ENCODE measurements at regions not wholly inside any gene's neighbourhood (a gene's known extent, or its start where the extent isn't known, plus 50 kb on each side); places are given as distances from the start of the nearest gene placed in this dataset.

DNA sequence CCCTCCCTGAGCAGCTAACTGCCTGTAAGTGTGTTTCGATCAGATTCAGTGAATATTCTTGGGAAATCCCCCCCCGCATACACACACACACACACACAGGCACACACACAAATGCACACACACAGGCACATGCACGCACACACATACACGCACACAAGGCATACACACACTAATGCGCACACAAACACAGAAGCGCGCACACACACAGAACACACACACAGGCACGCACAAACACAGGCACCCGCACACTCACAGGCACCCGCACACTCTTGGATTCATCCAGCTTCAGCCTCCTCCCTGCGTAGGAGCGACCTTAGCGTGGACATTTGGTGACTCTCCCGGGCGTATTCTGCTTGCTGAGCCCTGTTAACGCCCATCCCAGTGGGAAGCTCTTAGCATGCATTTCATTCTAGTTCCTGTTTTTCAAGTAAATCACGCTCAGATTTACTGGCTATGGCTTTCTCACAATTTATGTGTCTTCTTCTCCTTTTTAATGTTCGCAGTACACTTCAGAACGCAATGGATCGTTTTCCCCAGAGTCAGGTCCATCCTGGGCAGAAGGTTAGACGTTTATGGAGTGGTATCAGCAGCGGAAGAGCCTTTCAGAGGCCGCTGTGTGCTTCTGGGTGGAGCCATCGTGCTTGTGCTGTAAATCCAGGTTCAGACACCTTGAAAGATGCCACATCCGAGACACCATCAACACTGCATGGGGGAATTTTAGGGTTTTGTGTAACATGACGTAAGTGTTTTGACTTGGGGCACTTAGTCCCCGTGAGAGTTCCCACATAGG is 656.6 kb downstream of the GALR1 start:
- DNase-seq (ENCODE audit: low read depth) = no peak

DNA sequence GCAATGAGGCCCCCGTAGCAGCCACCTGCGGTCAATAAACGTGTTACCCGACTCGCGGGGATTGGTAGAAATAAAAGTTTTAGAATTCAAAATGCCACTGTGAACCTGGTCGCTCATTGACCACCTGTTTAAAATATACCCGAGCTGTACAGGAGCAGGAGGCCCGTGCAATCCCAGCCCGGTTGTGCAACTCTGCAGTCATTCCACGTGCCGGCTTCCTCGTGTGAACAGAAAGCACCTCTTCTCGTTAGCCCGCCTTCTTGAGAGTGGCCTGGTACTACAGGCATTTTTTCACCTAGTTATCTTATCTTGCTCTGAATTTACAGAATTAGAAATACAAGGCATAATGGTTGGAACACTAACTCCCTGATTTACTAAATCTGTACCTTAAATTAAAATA is 660.7 kb downstream of the GALR1 start:
- DNase-seq (ENCODE audit: low read depth) = no peak

DNA sequence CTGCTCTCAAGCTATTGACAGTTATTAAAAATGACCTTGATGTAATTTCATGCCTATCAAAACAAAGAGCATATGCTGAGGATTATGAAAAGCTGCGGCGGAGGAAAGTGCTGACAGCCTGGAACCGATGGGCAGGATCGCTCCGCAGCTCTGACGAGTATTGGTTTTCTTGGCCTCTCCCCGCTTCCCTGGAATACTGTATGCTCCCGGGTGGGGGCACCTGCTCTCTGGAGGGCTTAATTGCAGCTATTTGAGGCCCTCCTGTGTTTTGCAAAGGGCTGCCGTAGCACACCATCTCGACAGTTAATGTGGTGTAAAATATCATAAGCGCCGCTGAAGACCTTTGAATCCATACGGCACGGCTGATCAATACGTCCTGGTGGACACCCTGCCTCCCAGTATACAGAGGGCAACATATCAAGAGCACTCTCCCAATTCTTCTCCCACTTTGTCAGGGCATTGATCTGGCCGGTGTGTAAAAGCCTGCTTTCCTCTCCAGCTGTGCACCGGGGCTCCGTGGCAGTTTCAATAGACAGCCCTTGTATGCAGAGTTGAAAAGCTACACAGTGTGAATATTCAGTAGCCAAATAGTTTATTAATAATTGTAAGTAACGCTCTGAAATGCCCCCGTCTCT is 662.4 kb downstream of the GALR1 start:
- no peak for DNase-seq (ENCODE audit: low read depth)

DNA sequence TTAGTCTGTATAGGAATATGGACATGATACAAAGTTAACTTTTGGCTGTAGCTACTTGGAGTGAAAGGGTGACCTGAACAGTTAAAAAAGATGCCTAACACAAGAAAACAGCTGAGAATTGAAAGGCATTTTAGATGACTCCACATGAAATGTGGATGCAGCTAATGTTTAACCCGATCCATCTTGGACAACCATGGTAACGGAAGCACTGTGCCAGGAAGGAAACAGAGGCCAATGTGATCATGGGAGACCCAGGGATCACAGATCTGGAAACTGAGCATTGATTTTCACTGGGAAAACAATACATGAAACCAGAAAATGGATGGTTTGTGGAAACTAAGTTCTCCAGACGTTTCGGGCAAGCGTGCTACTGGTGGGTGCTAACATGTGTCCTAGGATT is 669.1 kb downstream of the GALR1 start:
- no peak for DNase-seq (ENCODE audit: low read depth)

DNA sequence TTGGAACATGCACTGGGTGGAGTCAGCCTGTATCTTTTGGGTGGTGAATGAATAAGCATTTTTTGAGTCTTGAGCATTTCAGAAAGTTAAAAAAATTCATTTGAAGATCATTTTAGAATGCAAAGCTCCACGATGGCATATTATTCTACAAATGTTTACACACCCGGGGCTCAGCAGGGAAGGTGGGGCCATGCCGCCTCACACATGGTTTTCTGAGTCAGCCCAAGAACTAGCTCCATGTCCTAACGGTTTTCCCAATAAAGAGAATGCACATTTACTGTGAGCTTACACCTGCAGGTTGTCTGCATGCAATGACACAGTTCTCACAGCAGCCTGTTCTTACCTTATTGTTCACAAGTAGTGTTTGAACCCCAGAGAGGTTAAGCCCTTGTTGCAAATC is 670.3 kb downstream of the GALR1 start:
- no peak for DNase-seq (ENCODE audit: low read depth)

DNA sequence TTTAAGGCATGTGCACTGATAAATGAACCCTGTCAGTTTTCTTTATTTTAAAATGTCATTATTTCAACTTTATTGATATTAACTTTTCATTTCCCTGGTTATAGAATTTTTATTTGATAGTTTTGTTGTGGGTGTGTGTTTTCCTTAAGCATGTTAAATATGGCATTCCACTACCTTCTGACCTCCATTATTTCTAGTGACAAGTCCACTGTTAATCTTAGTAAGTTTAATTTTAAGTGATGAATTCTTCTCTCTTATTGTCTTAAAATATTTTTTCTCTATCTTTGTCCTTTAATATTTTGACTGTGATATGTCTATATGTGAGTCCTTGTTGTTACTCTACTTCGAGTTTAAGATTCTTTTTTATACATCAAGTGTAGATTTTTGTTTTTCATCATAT is 685.7 kb downstream of the GALR1 start:
- DNase-seq (ENCODE audit: low read depth) = no peak

DNA sequence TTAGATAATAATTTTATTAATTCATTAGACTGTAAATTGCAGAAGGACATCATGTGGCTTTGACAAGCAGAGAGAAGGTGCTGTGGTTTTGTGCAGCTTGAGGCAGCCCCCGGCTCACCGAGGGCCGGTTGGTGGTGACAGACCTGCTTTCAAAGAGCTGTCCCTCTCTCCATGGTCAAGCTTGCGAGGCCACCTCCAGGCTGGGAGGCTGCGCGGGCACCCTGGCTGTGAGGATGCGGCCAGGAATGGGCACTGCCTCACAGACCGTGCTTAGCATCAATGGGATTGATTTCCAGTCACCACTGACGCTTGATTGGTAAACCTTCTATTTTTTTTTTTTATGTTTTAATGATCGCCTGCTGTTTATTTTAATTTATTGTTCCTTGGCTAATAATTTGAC is 690.9 kb downstream of the GALR1 start:
- DNase-seq (ENCODE audit: low read depth) = no peak

DNA sequence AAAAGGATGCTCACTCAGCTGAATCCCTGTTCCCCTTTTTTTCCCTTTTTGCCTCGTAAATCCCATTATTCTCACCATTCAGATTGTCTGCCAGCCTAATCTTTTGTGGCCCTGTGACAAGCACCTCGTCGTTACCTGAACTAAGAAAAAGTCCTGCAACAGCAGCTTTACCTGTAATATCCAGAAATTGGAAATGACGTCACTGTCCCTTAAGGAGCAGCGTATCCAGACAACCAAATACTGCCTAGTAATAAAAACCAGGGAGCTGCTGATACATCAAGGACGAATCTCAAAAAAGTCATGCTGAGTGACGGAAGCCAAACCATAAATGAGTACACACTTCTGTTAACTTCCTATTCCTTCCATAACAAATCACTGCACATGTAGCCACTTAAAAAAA is 694.9 kb downstream of the GALR1 start:
- DNase-seq (ENCODE audit: low read depth) = no peak

DNA sequence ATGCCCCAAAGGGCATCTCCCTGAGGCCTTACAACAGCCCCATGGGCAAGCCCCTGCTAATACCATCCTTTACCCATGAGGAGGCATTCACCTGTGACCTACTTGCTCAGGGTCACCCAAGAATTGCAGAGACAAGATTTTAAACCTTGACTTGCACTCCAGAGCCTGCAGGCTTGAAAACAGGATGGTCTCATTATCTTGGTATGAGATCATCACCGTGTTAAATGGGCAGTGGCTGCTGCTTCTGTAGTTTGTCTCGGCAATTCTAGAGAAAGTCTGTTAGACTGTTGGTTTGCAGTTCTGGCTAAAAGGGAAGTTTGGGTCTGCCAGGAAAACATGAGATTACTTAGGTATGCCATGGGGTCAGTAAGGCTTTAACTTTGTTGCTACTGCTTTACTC is 698.9 kb downstream of the GALR1 start:
- no peak for DNase-seq (ENCODE audit: low read depth)

DNA sequence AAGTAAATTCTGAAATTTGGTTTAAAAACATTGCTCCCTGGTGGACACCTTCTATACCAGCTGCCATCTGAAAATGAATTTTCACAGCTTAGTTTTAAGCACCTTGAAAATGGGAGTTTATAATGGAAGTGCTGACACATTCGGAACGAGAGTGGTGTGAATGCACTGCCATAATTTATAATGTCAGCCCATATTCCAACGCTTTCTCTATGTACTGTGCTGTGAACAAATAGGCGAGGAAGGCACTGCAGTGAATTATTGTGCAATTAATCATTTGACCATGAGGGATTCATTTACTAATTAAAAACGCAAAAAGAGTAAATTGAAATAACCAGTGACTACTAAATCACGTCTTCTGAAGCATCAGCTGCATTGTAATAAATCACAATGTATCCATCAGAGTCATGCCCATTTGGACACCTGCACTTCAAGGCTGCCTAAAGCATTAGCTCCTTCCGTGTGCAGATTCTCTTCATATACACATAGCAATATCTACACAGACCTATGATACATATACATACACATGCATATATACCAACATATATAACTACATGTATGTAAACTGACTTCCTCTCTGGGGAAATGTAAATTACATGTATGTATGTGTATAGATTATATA is 699.8 kb downstream of the GALR1 start:
- no peak for DNase-seq (ENCODE audit: low read depth)

DNA sequence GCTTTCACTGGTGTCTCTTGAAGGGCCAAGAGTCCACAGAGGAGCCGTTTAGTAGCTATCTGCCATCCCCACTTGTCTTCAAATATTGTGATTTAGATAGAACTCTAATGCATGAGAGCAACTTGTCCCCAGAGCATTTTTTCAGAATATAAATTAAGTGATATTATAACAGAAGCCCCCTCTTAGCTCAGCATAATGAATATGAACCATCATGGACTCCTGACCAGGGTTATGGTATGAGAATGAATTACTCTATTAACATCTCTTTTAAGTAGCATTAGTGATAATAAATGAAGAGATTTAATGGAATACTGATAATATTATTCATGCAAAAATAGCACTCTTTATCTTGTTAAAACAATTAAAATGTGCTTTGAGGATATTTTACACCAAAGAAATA is 709.6 kb downstream of the GALR1 start:
- DNase-seq (ENCODE audit: low read depth) = no peak

DNA sequence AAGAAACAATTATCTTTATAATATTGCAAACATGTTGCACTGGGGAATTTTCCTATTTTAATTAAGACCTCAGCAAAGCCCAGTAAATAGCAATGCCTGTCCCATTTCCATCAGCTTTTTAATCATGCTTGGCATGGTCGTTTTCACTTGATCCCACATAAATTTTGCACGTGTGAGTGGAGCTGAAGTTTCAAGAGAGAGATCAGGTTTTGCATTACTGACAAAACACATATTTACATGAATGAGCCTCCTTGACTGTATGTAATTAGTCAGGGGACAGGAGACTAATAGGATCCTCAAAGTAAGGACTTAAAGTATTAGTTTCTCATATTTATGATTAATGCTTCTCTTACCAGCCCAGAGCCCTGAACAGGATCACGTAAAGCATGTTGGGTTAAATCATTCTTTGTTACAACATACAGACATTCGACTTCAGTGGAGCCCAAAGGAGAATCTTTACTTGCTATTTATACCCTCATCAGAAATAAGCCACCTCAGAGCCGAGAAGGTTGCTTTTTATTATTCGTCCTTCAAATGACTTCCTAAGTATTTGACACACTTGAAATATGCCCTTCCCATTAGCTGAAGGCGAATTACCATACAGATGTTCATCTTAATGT is 711.3 kb downstream of the GALR1 start:
- DNase-seq (ENCODE audit: low read depth) = no peak

DNA sequence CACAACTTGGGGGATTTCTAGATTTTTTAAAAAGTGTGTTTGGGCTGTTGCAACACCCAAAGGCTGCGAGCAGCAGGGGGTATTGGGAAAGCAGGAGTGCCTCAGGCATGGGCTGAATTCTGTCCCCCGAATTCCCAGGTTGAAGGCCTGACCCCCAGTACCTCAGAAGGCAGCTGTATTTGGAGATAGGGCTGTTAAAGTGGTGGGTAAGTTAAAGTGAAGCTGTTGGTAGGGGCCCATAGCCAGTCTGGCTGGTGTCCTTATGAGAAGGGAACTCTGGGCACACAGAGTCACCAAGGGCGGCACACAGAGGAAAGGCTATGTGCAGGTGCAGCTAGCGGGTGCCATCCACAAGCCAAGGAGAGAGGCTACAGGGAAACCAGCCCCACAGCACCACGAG is 717.4 kb downstream of the GALR1 start:
- no peak for DNase-seq (ENCODE audit: low read depth)

DNA sequence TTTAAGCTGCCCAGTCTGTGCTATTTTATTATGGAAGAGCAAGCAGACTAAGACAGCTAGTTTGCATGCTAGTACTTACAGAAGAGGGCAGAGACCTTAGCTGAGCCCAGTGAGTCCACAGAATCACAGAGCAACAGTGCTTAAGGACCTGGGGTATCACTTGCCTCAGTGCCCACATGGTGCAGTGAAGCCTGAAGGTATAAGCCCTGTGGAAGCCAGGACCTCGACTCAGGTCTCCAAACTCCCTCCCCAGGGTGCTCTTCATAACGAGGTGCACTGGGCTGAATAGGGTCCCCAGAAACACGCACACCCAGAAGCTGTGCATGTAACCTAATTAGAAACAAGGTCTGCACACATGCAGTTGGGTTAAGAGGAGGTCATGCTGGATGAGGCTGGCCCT is 718.1 kb downstream of the GALR1 start:
- DNase-seq (ENCODE audit: low read depth) = no peak

DNA sequence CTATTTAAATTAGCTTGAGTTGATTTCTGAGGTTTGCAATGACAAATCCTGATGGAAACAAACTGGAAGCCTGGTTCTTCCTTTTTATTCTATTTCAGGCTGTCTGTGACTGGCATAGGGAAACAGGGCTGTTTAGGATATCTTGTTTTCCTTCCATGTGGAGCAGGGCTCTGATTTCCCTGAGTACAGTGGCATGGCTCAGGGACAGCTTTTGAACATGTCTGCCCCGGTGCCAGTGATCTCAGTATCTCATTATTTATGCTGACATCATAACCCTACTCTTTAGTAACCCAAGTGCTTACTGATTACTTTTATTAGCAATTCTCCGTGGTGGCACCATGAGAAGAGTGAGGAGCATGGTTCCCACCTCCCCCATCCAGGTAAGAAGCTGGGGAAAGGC is 720.3 kb downstream of the GALR1 start:
- no peak for DNase-seq (ENCODE audit: low read depth)

DNA sequence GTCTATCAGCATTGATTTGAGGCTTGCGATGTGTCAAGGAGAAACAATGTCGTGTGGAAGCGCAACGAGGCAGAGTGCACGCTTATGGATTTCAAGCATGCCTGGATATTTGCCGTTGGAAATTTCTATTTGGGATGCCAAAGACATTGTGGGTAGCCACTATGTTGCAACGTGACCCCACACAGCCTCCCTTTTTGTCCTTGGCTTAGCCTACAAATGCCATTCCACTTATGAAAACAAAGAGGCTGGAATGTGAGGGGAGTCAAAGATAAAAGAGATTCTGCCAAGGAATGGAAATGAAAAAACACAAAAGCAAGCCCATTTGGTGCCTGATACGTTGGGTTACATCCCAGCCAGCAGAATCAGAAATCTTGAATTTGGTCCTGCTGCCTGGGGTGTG is 721.2 kb downstream of the GALR1 start:
- DNase-seq (ENCODE audit: low read depth) = no peak

DNA sequence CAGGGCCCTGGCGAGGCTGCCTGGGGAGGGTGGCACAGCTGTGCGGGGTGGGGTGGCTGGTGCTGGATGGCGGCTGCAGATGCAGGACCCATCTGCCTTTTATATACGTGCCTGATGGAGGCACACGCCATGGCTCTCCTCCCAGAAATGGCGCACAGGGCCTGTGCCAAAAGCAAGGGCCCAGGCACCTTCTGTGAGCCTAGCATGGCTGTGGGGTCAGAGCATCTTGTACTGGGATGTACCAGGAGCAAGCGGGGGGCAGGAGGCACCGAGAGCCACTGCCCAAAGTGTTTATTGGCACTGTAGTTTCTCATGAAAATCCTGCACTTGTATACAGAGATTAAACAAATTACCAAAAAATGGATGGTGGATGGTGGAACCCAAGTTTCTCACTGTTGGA is 724.1 kb downstream of the GALR1 start:
- no peak for DNase-seq (ENCODE audit: low read depth)

DNA sequence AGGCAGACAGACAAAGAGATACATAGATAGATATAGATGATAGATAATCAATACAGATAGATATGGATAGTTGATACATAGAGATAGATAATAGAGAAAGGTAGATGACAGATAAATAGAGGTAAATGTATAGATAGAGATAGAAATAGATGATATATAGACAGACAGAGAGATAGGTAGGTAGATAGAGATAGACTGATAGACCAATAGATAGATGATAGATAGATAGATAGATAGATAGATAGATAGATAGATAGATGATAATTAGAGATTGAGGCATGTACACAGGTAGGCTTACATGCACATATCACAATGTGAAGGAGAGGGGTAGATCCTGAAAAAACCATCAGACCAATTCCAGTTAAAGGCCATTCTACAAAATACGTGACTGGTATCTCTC is 724.7 kb downstream of the GALR1 start:
- DNase-seq (ENCODE audit: low read depth) = no peak

DNA sequence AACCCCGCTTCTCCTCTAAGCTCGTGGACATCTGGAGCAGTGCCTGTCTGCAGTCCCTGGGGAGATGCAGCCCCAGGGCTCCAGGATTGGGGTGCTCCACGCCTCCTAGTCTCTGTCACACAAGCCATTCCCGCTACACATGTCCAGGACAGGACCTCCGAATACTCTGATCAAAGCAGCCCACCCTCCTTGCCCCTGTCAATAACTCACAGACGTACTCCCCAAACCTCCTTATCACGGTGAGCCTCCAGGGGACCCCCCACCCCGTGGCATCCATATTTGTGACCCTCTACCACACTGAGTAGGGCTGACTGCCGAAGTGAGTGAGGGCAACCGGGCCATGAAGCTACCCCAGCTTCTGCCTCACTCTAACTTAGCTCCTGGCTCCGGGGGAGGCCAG is 727.7 kb downstream of the GALR1 start:
- no peak for DNase-seq (ENCODE audit: low read depth)

DNA sequence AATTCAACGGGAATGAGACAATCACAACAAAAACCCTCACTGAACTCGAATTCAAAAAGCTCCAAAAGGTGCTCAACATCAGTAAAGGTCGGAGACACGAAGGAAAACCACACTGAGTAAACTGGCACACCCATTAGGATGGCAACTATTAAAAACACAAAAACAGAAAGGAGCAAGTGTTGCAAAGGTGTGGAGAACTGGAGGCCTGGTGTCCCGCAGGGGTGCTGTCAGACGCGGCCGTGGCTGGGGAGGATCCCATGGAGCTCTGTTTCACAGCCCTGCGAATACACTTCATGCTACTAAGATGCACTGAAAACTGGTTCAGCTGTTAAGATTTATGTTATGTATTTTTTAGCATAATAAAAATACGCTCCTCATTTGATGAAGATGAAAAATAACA is 730.6 kb downstream of the GALR1 start:
- DNase-seq (ENCODE audit: low read depth) = no peak

DNA sequence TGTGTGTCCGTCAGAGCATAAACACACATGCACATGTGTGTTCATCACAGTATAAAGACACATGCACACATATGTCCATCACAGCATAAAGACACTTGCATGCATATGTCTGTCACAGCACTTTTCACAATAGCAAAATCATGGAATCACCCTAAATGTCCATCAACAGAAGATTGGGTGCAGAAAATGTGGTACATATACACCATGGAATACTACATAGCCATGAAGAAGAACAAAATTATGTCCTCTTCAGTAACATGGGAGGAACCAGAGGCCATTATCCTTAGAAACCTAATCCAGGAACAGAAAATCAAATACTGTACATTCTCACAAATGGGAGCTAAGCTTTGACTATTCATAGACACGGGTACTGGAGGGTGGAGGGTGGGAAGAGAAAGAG is 732.2 kb downstream of the GALR1 start:
- DNase-seq (ENCODE audit: low read depth) = no peak

DNA sequence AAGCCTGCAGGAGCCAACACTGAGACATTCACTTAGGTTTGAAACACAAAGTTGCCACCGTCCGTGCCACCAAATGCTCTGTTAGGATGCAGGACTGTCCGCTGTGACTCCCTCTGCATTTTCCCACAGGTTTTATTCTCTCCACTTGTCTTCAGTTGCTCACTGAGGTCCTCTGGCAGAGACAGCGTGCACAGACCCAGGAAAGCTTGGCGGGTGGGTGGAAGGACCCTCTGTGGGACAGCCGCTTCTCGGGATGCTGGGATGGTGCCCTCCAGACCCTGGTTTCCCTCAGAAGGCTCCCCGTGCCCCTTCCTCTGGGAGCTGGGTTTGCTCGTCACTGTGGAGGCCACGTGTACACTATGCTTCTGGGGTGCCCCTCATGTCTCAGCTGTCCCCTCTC is 733.6 kb downstream of the GALR1 start:
- no peak for DNase-seq (ENCODE audit: low read depth)

DNA sequence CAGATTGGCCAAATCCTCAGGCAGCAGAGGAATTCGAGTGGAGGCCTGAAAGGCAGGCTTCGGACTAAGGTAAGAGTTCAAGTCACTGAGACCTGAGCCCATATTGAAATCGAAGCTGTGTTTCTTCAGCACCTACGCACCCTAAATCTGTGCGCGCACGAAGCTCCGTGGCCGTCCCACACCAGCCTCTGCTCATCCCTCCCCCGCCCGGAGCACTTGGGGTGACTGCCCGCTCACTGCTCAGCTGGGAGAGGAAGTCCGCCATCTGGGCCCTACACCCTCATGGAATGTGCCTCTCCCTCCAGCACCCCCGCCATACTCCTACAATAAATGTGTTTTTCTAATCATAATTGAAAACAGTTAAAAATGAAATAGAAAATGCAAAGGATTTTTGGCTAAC is 734.5 kb downstream of the GALR1 start:
- DNase-seq (ENCODE audit: low read depth) = no peak

Measured in M059J (cell line).